ENCODE measurements at regions not wholly inside any gene's neighbourhood (a gene's known extent, or its start where the extent isn't known, plus 50 kb on each side); places are given as distances from the start of the nearest gene placed in this dataset.
"Not testable (repeated sequence)": the region's sequence is repeated elsewhere in the genome, so short reads cannot be mapped to it uniquely, and the experiment has no call there.

GRCh38 chr7:149664666-149665065 is 108.7 kb downstream of the ZNF467 start:
- H3K4me1 ChIP-seq (ENCODE audit: control insufficient read depth in 1 of 2, low read depth in 2 of 2), result no peaks in the 10 kb centered on the region
- ATAC-seq (ENCODE audit: insufficient number of reproducible peaks, low FRiP score, low read depth) (no peak), DNase-seq (ENCODE audit: low spot score) (no peak)
- no peak overlapping the region for H3K4me3 ChIP-seq
- H3K27ac ChIP-seq, result no peak overlapping the region
- no peaks in the 10 kb centered on the region for H3K27me3 ChIP-seq (replicated peaks; ENCODE audit: insufficient read depth)
- TF ChIP-seq, protein P1, sequence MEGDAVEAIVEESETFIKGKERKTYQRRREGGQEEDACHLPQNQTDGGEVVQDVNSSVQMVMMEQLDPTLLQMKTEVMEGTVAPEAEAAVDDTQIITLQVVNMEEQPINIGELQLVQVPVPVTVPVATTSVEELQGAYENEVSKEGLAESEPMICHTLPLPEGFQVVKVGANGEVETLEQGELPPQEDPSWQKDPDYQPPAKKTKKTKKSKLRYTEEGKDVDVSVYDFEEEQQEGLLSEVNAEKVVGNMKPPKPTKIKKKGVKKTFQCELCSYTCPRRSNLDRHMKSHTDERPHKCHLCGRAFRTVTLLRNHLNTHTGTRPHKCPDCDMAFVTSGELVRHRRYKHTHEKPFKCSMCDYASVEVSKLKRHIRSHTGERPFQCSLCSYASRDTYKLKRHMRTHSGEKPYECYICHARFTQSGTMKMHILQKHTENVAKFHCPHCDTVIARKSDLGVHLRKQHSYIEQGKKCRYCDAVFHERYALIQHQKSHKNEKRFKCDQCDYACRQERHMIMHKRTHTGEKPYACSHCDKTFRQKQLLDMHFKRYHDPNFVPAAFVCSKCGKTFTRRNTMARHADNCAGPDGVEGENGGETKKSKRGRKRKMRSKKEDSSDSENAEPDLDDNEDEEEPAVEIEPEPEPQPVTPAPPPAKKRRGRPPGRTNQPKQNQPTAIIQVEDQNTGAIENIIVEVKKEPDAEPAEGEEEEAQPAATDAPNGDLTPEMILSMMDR (IDR thresholded peaks at IDR 0.05), result no peak
- H3K9me3 ChIP-seq, result no peaks in the 10 kb centered on the region
- no peaks in the 10 kb centered on the region for H3K36me3 ChIP-seq

DNA sequence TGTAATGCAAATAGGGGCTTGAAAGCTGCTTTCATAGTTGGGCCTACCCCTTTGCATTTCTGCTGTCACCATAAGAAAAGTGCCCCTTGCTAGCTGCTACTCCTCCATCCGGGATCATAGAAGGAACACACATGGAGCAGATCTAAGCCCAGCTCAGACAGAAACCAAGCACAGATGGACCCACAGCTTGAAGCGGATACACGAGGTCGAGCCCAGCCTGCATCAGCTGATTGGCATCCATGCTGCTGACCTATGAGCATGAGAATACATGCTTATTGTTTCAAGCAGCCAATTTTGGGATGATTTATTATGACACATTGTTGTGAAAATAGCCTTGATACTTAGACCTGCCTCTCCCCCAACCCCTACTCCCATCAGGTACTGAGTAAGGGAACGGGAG is 109.2 kb downstream of the ZNF467 start:
- H3K4me3 ChIP-seq, result no peak overlapping the region
- H3K27me3 ChIP-seq (replicated peaks; ENCODE audit: insufficient read depth), result no peaks in the 10 kb centered on the region
- no peak for DNase-seq (ENCODE audit: low spot score)
- TF ChIP-seq, protein P1 (IDR thresholded peaks at IDR 0.05), result no peak
- no peaks in the 10 kb centered on the region for H3K4me1 ChIP-seq (ENCODE audit: control insufficient read depth in 1 of 2, low read depth in 2 of 2)
- no peak for ATAC-seq (ENCODE audit: insufficient number of reproducible peaks, low FRiP score, low read depth)
- H3K36me3 ChIP-seq, result no peaks in the 10 kb centered on the region
- no peak overlapping the region for H3K27ac ChIP-seq
- no peaks in the 10 kb centered on the region for H3K9me3 ChIP-seq

- Histone ChIP-seq H3K36me3 (no peaks in the 10 kb centered on the region), H3K27me3 (replicated peaks; ENCODE audit: insufficient read depth) (no peaks in the 10 kb centered on the region), H3K9me3 (no peaks in the 10 kb centered on the region), H3K4me3 (no peak overlapping the region), H3K4me1 (ENCODE audit: control insufficient read depth in 1 of 2, low read depth in 2 of 2) (no peaks in the 10 kb centered on the region), H3K27ac (no peak overlapping the region)
- peak; percentile 6 for DNase-seq (ENCODE audit: low spot score)
- no peak for ATAC-seq (ENCODE audit: insufficient number of reproducible peaks, low FRiP score, low read depth)
- TF ChIP-seq, protein P1 (IDR thresholded peaks at IDR 0.05), result peak; percentile 8
Observed at GRCh38 chr7:149662591-149663095, 110.7 kb downstream of the ZNF467 start.

- TF ChIP-seq, protein P1 (IDR thresholded peaks at IDR 0.05), result no peak
- no peaks in the 10 kb centered on the region for H3K36me3 ChIP-seq
- H3K27me3 ChIP-seq (replicated peaks; ENCODE audit: insufficient read depth), result no peaks in the 10 kb centered on the region
- no peaks in the 10 kb centered on the region for H3K4me1 ChIP-seq (ENCODE audit: control insufficient read depth in 1 of 2, low read depth in 2 of 2)
- H3K9me3 ChIP-seq, result no peaks in the 10 kb centered on the region
- ATAC-seq (ENCODE audit: insufficient number of reproducible peaks, low FRiP score, low read depth) (no peak), DNase-seq (ENCODE audit: low spot score) (no peak)
- H3K27ac ChIP-seq, result no peak overlapping the region
- no peak overlapping the region for H3K4me3 ChIP-seq
Observed at GRCh38 chr7:149655784-149656183, 117.6 kb downstream of the ZNF467 start.

GRCh38 chr7:149654588-149654987 is 118.8 kb downstream of the ZNF467 start:
- TF ChIP-seq, protein P1 (IDR thresholded peaks at IDR 0.05), result no peak
- Histone ChIP-seq H3K4me3 (no peak overlapping the region), H3K27ac (no peak overlapping the region), H3K27me3 (replicated peaks; ENCODE audit: insufficient read depth) (no peaks in the 10 kb centered on the region), H3K9me3 (no peaks in the 10 kb centered on the region), H3K36me3 (no peaks in the 10 kb centered on the region), H3K4me1 (ENCODE audit: control insufficient read depth in 1 of 2, low read depth in 2 of 2) (no peaks in the 10 kb centered on the region)
- ATAC-seq (ENCODE audit: insufficient number of reproducible peaks, low FRiP score, low read depth), result no peak
- no peak for DNase-seq (ENCODE audit: low spot score)

DNA sequence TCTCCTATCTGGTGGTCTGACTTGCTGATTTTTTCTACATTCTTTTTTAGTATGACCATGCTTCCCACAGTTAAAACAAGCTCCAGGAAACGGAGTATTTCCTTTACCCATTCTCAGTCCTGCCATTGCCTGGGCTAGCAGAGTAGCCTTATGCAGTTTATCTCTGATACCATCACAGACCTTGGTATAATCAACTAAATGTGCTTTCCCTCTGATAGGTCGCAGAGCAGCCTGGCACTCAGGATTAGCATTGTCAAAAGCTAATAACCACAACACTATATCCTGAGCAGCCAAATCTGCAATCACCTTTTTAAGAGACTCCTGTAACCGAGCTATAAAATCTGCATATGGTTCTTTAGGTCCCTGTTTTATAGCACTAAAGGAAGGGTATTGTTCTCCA is 123.2 kb downstream of the ZNF467 start:
- DNase-seq (ENCODE audit: low spot score); H3K36me3 ChIP-seq; H3K9me3 ChIP-seq; H3K4me1 ChIP-seq (ENCODE audit: control insufficient read depth in 1 of 2, low read depth in 2 of 2); H3K4me3 ChIP-seq; ATAC-seq (ENCODE audit: insufficient number of reproducible peaks, low FRiP score, low read depth); H3K27ac ChIP-seq; H3K27me3 ChIP-seq (replicated peaks; ENCODE audit: insufficient read depth): not testable (repeated sequence)

All from thoracic aorta (tissue), 2 donors.